22Rv1 (cell line): ENCODE measurements at regions not wholly inside any gene's neighbourhood (a gene's known extent, or its start where the extent isn't known, plus 50 kb on each side); places are given as distances from the start of the nearest gene placed in this dataset.

Experiments used
- H3K27ac ChIP-seq: fragments of 450-650 bp; 2 replicates; pipeline ENCODE4 v1.5.1; 2017
- ZFX ChIP-seq: fragments of 450-650 bp; IDR thresholded peaks from 2 replicates; pipeline ENCODE4 v1.6.1; 2017; ENCODE audit warnings: antibody characterized with exemption, borderline replicate concordance
- TF ChIP-seq, protein P1 (sequence below): fragments of 450-650 bp; IDR thresholded peaks from 2 replicates; pipeline ENCODE4 v1.5.1; 2017; ENCODE audit warnings: mild to moderate bottlenecking

DNA sequence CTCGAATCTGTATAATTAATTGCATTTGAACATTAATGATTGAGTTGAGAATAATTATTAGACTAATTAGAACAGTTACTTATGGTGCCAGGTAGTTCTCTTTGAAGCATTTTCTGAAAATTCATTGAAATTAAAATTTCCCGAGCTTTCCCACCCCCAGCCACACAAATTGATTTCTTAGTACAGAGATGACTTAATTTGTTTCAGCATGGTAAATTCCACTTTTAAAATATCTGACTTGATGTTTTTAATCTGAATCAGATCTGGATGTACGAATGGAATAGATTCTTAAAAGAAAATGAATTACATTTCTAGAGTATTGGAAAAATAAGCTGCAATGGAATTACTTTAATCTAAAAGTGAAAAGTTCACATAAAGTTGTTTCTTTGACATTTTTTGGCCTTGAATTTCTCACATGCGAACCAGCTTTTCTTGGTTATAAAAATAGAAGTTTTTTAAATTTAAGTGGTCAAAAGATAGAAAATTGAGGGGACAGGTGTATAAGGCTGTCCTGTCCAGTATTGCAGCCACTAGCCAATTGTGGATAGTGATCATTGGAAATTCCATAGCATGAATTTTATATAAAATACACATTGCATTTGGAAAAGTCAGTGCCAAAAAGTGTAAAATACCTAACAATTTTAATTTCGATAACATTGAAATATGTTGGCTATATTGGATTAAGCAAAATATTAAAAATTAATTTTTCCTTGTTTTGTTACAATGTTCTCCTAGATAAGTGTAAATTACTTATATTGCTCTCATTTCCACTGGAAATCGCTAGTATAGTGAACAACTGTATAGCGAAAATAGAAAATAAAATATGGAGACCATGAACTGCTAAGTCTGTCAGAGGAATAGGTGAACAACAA lies 102.9 kb downstream of the OR2B2 start:
- peak overlapping the region; percentile 99 for H3K27ac ChIP-seq
- TF ChIP-seq, protein P1, sequence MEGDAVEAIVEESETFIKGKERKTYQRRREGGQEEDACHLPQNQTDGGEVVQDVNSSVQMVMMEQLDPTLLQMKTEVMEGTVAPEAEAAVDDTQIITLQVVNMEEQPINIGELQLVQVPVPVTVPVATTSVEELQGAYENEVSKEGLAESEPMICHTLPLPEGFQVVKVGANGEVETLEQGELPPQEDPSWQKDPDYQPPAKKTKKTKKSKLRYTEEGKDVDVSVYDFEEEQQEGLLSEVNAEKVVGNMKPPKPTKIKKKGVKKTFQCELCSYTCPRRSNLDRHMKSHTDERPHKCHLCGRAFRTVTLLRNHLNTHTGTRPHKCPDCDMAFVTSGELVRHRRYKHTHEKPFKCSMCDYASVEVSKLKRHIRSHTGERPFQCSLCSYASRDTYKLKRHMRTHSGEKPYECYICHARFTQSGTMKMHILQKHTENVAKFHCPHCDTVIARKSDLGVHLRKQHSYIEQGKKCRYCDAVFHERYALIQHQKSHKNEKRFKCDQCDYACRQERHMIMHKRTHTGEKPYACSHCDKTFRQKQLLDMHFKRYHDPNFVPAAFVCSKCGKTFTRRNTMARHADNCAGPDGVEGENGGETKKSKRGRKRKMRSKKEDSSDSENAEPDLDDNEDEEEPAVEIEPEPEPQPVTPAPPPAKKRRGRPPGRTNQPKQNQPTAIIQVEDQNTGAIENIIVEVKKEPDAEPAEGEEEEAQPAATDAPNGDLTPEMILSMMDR, result no peak

DNA sequence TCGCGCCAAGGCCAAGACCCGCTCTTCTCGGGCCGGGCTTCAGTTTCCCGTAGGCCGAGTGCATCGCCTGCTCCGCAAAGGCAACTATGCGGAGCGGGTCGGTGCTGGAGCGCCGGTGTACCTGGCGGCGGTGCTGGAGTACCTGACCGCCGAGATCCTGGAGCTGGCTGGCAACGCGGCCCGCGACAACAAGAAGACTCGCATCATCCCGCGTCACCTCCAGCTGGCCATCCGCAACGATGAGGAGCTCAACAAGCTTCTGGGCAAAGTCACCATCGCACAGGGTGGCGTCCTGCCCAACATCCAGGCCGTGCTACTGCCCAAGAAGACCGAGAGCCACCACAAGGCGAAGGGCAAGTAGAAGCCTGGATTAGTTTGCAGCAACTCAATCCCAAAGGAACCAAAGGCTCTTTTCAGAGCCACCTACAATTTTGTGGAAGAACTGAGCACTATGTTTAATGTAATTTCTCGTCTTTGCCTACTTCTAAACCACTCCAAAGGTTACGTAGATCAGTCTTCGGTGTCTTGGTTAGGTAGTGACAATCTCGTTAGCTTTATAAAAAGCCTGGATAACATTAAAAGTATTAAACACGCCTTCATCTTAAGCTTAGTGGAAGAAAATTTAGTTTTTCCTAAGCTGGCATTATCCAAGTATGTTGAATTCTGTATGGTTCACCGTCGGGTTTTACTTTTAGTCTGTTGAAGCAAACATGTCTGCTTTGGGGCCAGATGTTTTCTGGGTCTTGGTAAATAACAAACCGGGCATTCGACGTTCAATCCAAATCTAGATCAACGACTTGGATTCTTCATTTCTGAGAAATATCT lies 103.7 kb downstream of the OR2B2 start:
- peak overlapping the region; percentile 99 for H3K27ac ChIP-seq

GRCh38 chr6:27807441-27808241 lies 104.6 kb downstream of the OR2B2 start:
- peak overlapping the region; percentile 99 for H3K27ac ChIP-seq

DNA sequence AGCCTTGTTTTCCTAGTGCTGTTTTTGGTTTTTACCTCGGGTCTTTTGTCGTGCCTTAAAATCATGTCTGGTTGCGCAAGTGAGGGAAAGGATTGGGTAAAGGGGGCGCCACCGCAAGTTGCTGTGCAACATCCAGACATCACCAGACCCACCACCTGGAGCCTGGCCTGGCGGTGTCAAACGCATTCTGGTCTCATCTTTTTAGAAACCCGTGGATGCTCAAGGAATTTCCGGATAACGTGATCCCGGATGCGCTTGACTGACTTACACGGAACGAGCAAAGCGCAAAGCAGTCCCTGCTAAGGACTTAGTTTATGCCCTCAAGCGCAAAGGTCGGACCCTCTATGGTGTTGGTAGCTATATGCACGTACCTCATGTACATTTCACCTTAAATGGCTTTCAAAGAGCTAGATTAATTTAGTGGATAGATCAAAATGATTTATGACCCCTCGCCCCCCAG lies 105.2 kb downstream of the OR2B2 start:
- peak overlapping the region; percentile 99 for H3K27ac ChIP-seq
- no peak for TF ChIP-seq ZFX
- TF ChIP-seq, protein P1, result no peak

GRCh38 chr6:27805347-27805746 lies 106.8 kb downstream of the OR2B2 start:
- H3K27ac ChIP-seq, result no peak overlapping the region
- TF ChIP-seq, protein P1, result no peak
- no peak for TF ChIP-seq ZFX

- no peak for TF ChIP-seq ZFX
- TF ChIP-seq, protein P1, result no peak
- no peak overlapping the region for H3K27ac ChIP-seq
Measured at GRCh38 chr6:27804851-27805250, 107.3 kb downstream of the OR2B2 start.

GRCh38 chr6:27800731-27801373 lies 111.3 kb downstream of the OR2B2 start:
- no peak overlapping the region for H3K27ac ChIP-seq

More at GRCh38 chr6:27800731-27801373, 111.3 kb downstream of the OR2B2 start:
- no peak for TF ChIP-seq ZFX
- TF ChIP-seq, protein P1, result no peak
